NCI-H524 (cell line): ENCODE measurements at regions not wholly inside any gene's neighbourhood (a gene's known extent, or its start where the extent isn't known, plus 50 kb on each side); places are given as distances from the start of the nearest gene placed in this dataset.

Experiments used
- DNase-seq, 2 experiments: peaks; one replicate each; lab custom pipeline; 2025; lab: John Stamatoyannopoulos, UW

DNA sequence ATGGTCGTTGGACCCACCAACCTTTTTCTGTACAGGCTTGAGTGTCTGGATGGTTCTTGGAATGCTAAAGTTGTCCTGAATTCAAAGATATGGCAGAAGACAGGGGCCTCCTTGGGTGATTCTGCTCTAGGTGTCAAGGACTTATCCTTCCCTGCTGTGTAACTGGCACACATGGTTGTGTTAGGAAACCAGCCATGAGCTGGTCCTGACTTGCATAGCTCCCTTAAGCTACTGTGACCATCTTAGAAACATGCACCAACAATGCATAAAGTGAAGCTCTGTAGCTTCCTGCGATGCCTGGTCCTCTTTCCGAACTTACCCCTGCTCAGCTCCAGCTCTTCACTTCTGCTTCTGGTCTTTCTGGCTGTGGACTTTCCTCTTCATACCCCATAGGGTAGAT, 224.6 kb downstream of the TLE4 start:
- no peak for DNase-seq

DNA sequence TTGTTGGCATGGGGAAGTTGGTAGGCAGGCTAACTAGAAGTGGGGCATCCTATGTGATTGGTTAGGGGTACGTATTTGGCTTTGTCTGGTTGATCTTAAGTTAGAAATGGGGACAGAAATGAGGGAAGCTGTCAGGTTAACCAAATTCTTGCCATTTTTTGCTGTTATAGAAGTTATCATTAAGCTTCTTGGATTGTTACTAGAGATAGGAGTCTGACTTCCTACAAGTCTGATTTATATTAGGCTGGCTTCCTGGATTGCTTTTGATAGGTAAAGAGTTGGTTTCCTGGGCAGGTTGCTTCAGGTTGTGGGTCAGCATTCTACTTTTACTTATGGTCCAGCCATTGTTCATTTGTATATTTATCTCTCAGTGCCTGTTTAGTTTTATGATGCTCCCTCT, 216.9 kb downstream of the TLE4 start:
- DNase-seq = no peak

GRCh38 chr9:79781263-79781662, 209.5 kb downstream of the TLE4 start:
- DNase-seq = no peak

- DNase-seq = no peak
Measured at GRCh38 chr9:79780559-79780958, 208.8 kb downstream of the TLE4 start.

GRCh38 chr9:79779901-79780300, 208.1 kb downstream of the TLE4 start:
- no peak for DNase-seq

DNA sequence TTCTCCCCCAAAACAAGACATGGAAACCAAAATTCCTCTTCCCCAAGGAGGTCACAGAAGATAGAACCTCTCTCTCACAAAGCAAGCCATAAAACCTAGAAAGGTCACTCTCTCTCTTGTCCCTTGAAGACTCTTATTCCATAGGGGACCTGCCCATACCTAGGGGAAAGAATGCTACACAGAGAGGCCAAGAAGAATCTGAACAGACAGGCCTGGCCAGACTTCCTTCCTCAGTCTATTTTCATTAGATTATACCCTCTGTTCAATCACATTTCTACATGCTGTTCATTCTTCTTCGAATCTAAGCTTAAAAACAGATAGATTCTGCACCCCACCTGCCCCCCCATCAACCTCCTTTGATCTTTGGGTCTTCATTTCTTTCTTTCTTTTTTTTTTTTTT, 206.8 kb downstream of the TLE4 start:
- DNase-seq = no peak

DNA sequence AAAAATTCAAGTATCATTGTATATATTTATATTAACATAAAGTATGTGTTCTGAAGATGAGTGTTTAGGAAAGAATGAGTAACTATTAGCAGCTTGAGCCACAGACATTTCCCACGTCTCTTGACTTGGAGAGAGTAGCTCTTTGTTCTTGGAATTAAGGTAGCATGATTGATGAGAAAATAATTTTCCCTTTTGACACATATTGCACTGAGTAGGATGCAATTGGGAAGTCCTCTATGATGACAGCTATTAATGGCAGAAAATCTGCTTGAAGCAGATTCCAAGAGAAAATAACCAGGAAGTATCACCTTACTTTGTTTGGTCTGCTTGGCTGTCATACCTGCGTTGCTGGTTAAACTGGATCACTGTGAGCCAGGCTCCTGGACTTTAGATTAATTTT, 204.8 kb downstream of the TLE4 start:
- DNase-seq = no peak
